ENCODE measurements at regions not wholly inside any gene's neighbourhood (a gene's known extent, or its start where the extent isn't known, plus 50 kb on each side); places are given as distances from the start of the nearest gene placed in this dataset.

- TF ChIP-seq CTCF (IDR thresholded peaks at IDR 0.05) (no peak), POLR2A (IDR thresholded peaks at IDR 0.05) (no peak)
Measured at GRCh38 chr14:42499137-42499536, 892.5 kb downstream of the LRFN5 start.
